Nephron (organoid): ENCODE measurements at regions not wholly inside any gene's neighbourhood (a gene's known extent, or its start where the extent isn't known, plus 50 kb on each side); places are given as distances from the start of the nearest gene placed in this dataset.

Source experiments
- H3K27ac Mint-ChIP-seq, 3 experiments: 2 replicates each; pipeline ENCODE4 v1.8.0; 2020; ENCODE audit warnings: mixed read lengths in 3 of 3, mild to moderate bottlenecking in 2 of 3, moderate library complexity in 1 of 3
- H3K27me3 Mint-ChIP-seq: 2 replicates; pipeline ENCODE4 v1.8.0; 2021; ENCODE audit warnings: low read depth, mild to moderate bottlenecking, moderate library complexity, mixed read lengths
- H3K36me3 Mint-ChIP-seq: 2 replicates; pipeline ENCODE4 v1.8.0; 2020; ENCODE audit warnings: low read depth, mixed read lengths
- H3K4me1 Mint-ChIP-seq: 2 replicates; pipeline ENCODE4 v1.8.0; 2020; ENCODE audit warnings: mixed read lengths
- H3K4me3 Mint-ChIP-seq, 3 experiments: 2 replicates each; pipeline ENCODE4 v1.8.0; 2020; ENCODE audit warnings: mild to moderate bottlenecking in 3 of 3, mixed read lengths in 3 of 3, moderate library complexity in 2 of 3
- H3K9me3 Mint-ChIP-seq: 2 replicates; pipeline ENCODE4 v1.8.0; 2020; ENCODE audit warnings: mixed read lengths
- TF ChIP-seq, protein P1 (sequence below), 3 experiments: fragments of 200-600 bp; sonication (generic); IDR thresholded peaks; one replicate each; pipeline ENCODE4 v1.5.0; 2021; ENCODE audit warnings: antibody characterized with exemption in 3 of 3; ENCODE audit not compliant: unreplicated experiment in 3 of 3

DNA sequence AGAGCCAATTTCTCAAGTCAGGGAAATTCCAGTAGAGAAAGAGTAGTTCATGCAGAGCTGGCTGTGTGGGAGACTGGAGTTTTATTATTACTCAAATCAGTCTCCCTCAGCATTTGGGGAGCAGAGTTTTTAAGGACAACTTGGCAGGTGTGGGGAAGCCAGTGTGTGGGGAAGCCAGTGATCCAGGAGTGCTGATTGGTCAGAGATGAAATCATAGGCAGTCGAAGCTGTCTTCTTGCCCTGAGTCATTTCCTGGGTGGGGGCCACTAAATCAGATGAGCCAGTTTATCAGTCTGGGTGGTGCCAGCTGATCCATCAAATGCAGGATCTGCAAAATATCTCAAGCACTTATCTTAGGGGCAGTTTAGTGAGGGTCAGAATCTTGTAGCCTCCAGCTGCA, 194.6 kb upstream of the NRG3 start:
- Mint-ChIP-seq H3K27ac (no peak overlapping the region), H3K9me3 (no peaks in the 10 kb centered on the region), H3K27me3 (no peaks in the 10 kb centered on the region), H3K4me3 (no peak overlapping the region), H3K36me3 (no peaks in the 10 kb centered on the region), H3K4me1 (no peaks in the 10 kb centered on the region)
- TF ChIP-seq, protein P1, sequence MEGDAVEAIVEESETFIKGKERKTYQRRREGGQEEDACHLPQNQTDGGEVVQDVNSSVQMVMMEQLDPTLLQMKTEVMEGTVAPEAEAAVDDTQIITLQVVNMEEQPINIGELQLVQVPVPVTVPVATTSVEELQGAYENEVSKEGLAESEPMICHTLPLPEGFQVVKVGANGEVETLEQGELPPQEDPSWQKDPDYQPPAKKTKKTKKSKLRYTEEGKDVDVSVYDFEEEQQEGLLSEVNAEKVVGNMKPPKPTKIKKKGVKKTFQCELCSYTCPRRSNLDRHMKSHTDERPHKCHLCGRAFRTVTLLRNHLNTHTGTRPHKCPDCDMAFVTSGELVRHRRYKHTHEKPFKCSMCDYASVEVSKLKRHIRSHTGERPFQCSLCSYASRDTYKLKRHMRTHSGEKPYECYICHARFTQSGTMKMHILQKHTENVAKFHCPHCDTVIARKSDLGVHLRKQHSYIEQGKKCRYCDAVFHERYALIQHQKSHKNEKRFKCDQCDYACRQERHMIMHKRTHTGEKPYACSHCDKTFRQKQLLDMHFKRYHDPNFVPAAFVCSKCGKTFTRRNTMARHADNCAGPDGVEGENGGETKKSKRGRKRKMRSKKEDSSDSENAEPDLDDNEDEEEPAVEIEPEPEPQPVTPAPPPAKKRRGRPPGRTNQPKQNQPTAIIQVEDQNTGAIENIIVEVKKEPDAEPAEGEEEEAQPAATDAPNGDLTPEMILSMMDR (IDR thresholded peaks at IDR 0.05; ENCODE audit: unreplicated experiment in 3 of 3) = no peak

- Mint-ChIP-seq H3K9me3 (peaks cover 20% of the 10 kb centered on the region), H3K27me3 (no peaks in the 10 kb centered on the region), H3K4me3 (no peak overlapping the region), H3K4me1 (no peaks in the 10 kb centered on the region), H3K36me3 (no peaks in the 10 kb centered on the region), H3K27ac (no peak overlapping the region)
- TF ChIP-seq, protein P1 (IDR thresholded peaks at IDR 0.05; ENCODE audit: unreplicated experiment in 3 of 3) = no peak
These were observed 186.5 kb upstream of the NRG3 start for GRCh38 chr10:81688459-81688858.

DNA sequence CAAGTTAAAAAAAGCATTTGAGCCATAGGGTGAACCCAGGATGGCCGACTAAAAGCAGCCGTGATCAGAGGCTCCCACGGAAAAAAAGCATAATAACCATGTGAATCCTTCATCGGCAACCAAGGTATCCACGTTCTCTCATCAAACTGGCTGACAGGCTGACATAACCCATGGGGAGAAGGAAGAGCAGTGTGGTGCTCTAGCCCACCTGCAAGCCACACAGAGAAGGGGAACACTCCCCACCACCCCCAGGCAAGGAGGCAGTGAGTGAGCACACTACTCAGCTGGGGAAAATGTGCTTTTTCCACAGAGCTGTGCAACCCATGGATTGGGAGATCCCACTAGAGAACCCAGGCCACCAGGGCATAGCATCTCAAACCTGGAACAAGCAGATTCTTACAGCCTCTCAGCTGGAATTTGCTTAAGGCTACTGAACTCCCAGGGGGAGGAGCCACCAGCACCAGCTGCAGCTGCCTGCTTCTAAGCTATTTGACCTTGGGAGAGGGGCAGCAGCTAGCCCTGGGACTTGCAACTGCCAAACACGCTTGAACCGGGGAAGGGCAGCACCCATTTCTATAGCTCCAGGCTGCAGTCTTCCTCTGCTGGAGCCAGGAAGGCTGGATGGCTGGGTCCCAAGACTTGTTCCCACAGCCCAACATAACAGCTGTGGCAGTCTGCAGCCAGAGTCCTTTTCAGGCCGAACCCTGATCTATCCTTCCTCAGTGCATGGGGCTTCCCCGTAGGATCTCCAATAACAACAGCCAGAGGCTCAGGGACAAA, 178.2 kb upstream of the NRG3 start:
- Mint-ChIP-seq H3K36me3 (no peaks in the 10 kb centered on the region), H3K4me3 (no peak overlapping the region), H3K27me3 (no peaks in the 10 kb centered on the region), H3K9me3 (peaks cover 41% of the 10 kb centered on the region), H3K27ac (no peak overlapping the region), H3K4me1 (no peaks in the 10 kb centered on the region)
- TF ChIP-seq, protein P1 (IDR thresholded peaks at IDR 0.05; ENCODE audit: unreplicated experiment in 3 of 3) = no peak

GRCh38 chr10:81704596-81704995, 170.4 kb upstream of the NRG3 start:
- H3K4me3 Mint-ChIP-seq = no peak overlapping the region
- no peaks in the 10 kb centered on the region for H3K4me1 Mint-ChIP-seq
- H3K27ac Mint-ChIP-seq = no peak overlapping the region
- peaks cover 12% of the 10 kb centered on the region for H3K9me3 Mint-ChIP-seq
- no peaks in the 10 kb centered on the region for H3K36me3 Mint-ChIP-seq
- TF ChIP-seq, protein P1 (IDR thresholded peaks at IDR 0.05; ENCODE audit: unreplicated experiment in 3 of 3) = no peak
- no peaks in the 10 kb centered on the region for H3K27me3 Mint-ChIP-seq

DNA sequence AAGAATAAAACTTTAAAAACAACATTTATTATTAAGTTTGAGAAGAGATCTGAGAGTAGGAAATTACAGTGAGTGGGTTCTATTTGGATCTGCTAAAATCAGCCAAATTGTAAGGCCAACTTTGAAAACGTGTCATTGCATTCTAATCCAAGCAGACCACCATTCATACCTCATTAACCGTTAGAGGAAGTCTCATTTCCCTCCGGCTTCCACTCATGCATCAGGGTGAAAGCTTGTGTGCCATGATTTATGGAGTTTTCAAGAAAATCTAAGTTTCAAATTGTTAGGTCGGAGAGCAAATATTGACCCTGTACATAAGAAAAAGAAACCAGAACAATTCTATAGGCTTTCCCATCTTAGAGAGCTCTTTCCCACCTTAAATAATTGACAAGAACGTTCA, 166.6 kb upstream of the NRG3 start:
- H3K9me3 Mint-ChIP-seq = peaks cover 3% of the 10 kb centered on the region
- H3K27me3 Mint-ChIP-seq = no peaks in the 10 kb centered on the region
- TF ChIP-seq, protein P1 (IDR thresholded peaks at IDR 0.05; ENCODE audit: unreplicated experiment in 3 of 3) = no peak
- no peaks in the 10 kb centered on the region for H3K36me3 Mint-ChIP-seq
- H3K27ac Mint-ChIP-seq = no peak overlapping the region
- no peak overlapping the region for H3K4me3 Mint-ChIP-seq
- no peaks in the 10 kb centered on the region for H3K4me1 Mint-ChIP-seq

- no peak overlapping the region for H3K4me3 Mint-ChIP-seq
- no peaks in the 10 kb centered on the region for H3K27me3 Mint-ChIP-seq
- H3K36me3 Mint-ChIP-seq = no peaks in the 10 kb centered on the region
- peaks cover 3% of the 10 kb centered on the region for H3K9me3 Mint-ChIP-seq
- H3K27ac Mint-ChIP-seq = no peak overlapping the region
- TF ChIP-seq, protein P1 (IDR thresholded peaks at IDR 0.05; ENCODE audit: unreplicated experiment in 3 of 3) = no peak
- no peaks in the 10 kb centered on the region for H3K4me1 Mint-ChIP-seq
These were observed 166.1 kb upstream of the NRG3 start for GRCh38 chr10:81708929-81709328.
